ENCODE measurements at regions not wholly inside any gene's neighbourhood (a gene's known extent, or its start where the extent isn't known, plus 50 kb on each side); places are given as distances from the start of the nearest gene placed in this dataset.
"Not testable (repeated sequence)": the region's sequence is repeated elsewhere in the genome, so short reads cannot be mapped to it uniquely, and the experiment has no call there.

- H3K4me3 ChIP-seq (ENCODE audit: low read depth, low read length), result no peak overlapping the region
- in situ Hi-C loops (cut with HindIII; ENCODE audit: low pct_ligation_motif_present, low sequenced_read_pairs), result no loop called here
Observed at GRCh38 chr5:18533137-18533536, 898.9 kb downstream of the TAF11L14 start.

GRCh38 chr5:18534119-18534518 is 899.9 kb downstream of the TAF11L14 start:
- Histone ChIP-seq H3K27ac (no peak overlapping the region), H3K36me3 (replicated peaks) (no peaks in the 10 kb centered on the region), H3K27me3 (replicated peaks) (no peaks in the 10 kb centered on the region), H3K4me3 (ENCODE audit: low read depth, low read length) (no peak overlapping the region)
- no peak for TF ChIP-seq CTCF (IDR thresholded peaks at IDR 0.05; ENCODE audit: low read depth, low read length, missing control alignments)
- in situ Hi-C loops (cut with HindIII; ENCODE audit: low pct_ligation_motif_present, low sequenced_read_pairs), result no loop called here
- DNase-seq, result no peak

More at GRCh38 chr5:18533137-18533536, 898.9 kb downstream of the TAF11L14 start:
- DNase-seq, result no peak
- Histone ChIP-seq H3K36me3 (replicated peaks) (no peaks in the 10 kb centered on the region), H3K27me3 (replicated peaks) (no peaks in the 10 kb centered on the region), H3K27ac (no peak overlapping the region)
- no peak for TF ChIP-seq CTCF (IDR thresholded peaks at IDR 0.05; ENCODE audit: low read depth, low read length, missing control alignments)

- in situ Hi-C loops (cut with HindIII; ENCODE audit: low pct_ligation_motif_present, low sequenced_read_pairs); DNase-seq; H3K27ac ChIP-seq; H3K27me3 ChIP-seq (replicated peaks); H3K4me3 ChIP-seq (ENCODE audit: low read depth, low read length); H3K36me3 ChIP-seq (replicated peaks): not testable (repeated sequence)
Observed at GRCh38 chr5:18535753-18536152, 901.5 kb downstream of the TAF11L14 start.

- TF ChIP-seq CTCF (IDR thresholded peaks at IDR 0.05; ENCODE audit: low read depth, low read length, missing control alignments), result no peak
- DNase-seq, result no peak
- Histone ChIP-seq H3K27me3 (replicated peaks) (no peaks in the 10 kb centered on the region), H3K4me3 (ENCODE audit: low read depth, low read length) (no peak overlapping the region), H3K27ac (no peak overlapping the region), H3K36me3 (replicated peaks) (no peaks in the 10 kb centered on the region)
- in situ Hi-C loops (cut with HindIII; ENCODE audit: low pct_ligation_motif_present, low sequenced_read_pairs), result no loop called here
Observed at GRCh38 chr5:18544421-18544820, 910.2 kb downstream of the TAF11L14 start.

- Histone ChIP-seq H3K27ac (no peak overlapping the region), H3K4me3 (ENCODE audit: low read depth, low read length) (no peak overlapping the region), H3K36me3 (replicated peaks) (no peaks in the 10 kb centered on the region), H3K27me3 (replicated peaks) (no peaks in the 10 kb centered on the region)
- TF ChIP-seq CTCF (IDR thresholded peaks at IDR 0.05; ENCODE audit: low read depth, low read length, missing control alignments), result no peak
- no peak for DNase-seq
- in situ Hi-C loops (cut with HindIII; ENCODE audit: low pct_ligation_motif_present, low sequenced_read_pairs), result no loop called here
Observed at GRCh38 chr5:18546591-18546990, 912.3 kb downstream of the TAF11L14 start.

- in situ Hi-C loops (cut with HindIII; ENCODE audit: low pct_ligation_motif_present, low sequenced_read_pairs), result no loop called here
- Histone ChIP-seq H3K27me3 (replicated peaks) (no peaks in the 10 kb centered on the region), H3K36me3 (replicated peaks) (no peaks in the 10 kb centered on the region), H3K4me3 (ENCODE audit: low read depth, low read length) (no peak overlapping the region), H3K27ac (no peak overlapping the region)
- TF ChIP-seq CTCF (IDR thresholded peaks at IDR 0.05; ENCODE audit: low read depth, low read length, missing control alignments), result no peak
- DNase-seq, result no peak
Observed at GRCh38 chr5:18551716-18552115, 917.5 kb downstream of the TAF11L14 start.
